HG02938 (cell line): ENCODE measurements at regions not wholly inside any gene's neighbourhood (a gene's known extent, or its start where the extent isn't known, plus 50 kb on each side); places are given as distances from the start of the nearest gene placed in this dataset.
A peak's percentile ranks its signal among the peaks of the same experiment; 100 is the strongest.
"Not testable (repeated sequence)": the region's sequence is repeated elsewhere in the genome, so short reads cannot be mapped to it uniquely, and the experiment has no call there.

Experiments used
- ATAC-seq: cut with Tn5 transposase; IDR thresholded peaks from one replicate; pipeline ENCODE4 v1.9.1; 2021; ENCODE audit warnings: mild to moderate bottlenecking, moderate library complexity; ENCODE audit not compliant: unreplicated experiment

GRCh38 chr2:19109518-19109917 lies 248.9 kb downstream of the OSR1 start:
- ATAC-seq = no peak

- ATAC-seq = no peak
Observed at GRCh38 chr2:19106376-19106775, 252.0 kb downstream of the OSR1 start.

GRCh38 chr2:19104503-19104902 lies 253.9 kb downstream of the OSR1 start:
- no peak for ATAC-seq

- no peak for ATAC-seq
Observed at GRCh38 chr2:19102696-19103423, 255.6 kb downstream of the OSR1 start.

GRCh38 chr2:19101968-19102367 lies 256.5 kb downstream of the OSR1 start:
- ATAC-seq = no peak

GRCh38 chr2:19100570-19100969 lies 257.9 kb downstream of the OSR1 start:
- no peak for ATAC-seq

GRCh38 chr2:19099181-19099580 lies 259.2 kb downstream of the OSR1 start:
- ATAC-seq = no peak

GRCh38 chr2:19098467-19099160 lies 259.8 kb downstream of the OSR1 start:
- no peak for ATAC-seq

GRCh38 chr2:19089476-19089875 lies 268.9 kb downstream of the OSR1 start:
- not testable (repeated sequence) for ATAC-seq

- no peak for ATAC-seq
Observed at GRCh38 chr2:19086231-19086651, 272.2 kb downstream of the OSR1 start.

- no peak for ATAC-seq
Observed at GRCh38 chr2:19078709-19079108, 279.7 kb downstream of the OSR1 start.

- no peak for ATAC-seq
Observed at GRCh38 chr2:19073522-19073921, 284.9 kb downstream of the OSR1 start.

- no peak for ATAC-seq
Observed at GRCh38 chr2:19072161-19072560, 286.3 kb downstream of the OSR1 start.

GRCh38 chr2:19070886-19071285 lies 287.5 kb downstream of the OSR1 start:
- ATAC-seq = no peak

GRCh38 chr2:19068206-19068605 lies 290.2 kb downstream of the OSR1 start:
- ATAC-seq = no peak

- ATAC-seq = no peak
Observed at GRCh38 chr2:19062370-19062769, 296.1 kb downstream of the OSR1 start.

GRCh38 chr2:19059076-19059475 lies 299.3 kb downstream of the OSR1 start:
- ATAC-seq = no peak

GRCh38 chr2:19051203-19051831 lies 307.1 kb downstream of the OSR1 start:
- ATAC-seq = no peak

- no peak for ATAC-seq
Observed at GRCh38 chr2:19050354-19050753, 308.1 kb downstream of the OSR1 start.

- no peak for ATAC-seq
Observed at GRCh38 chr2:19048593-19049266, 309.7 kb downstream of the OSR1 start.

GRCh38 chr2:19046986-19047780 lies 311.2 kb downstream of the OSR1 start:
- peak; percentile 92 for ATAC-seq
